CD14-positive monocyte (primary cell): ENCODE measurements at regions not wholly inside any gene's neighbourhood (a gene's known extent, or its start where the extent isn't known, plus 50 kb on each side); places are given as distances from the start of the nearest gene placed in this dataset.

ENCODE experiments used
- DNase-seq, 3 donors: peaks; one replicate each; pipeline ENCODE4 v3.0.0-alpha.2; 2011 to 2022
- H2AFZ ChIP-seq: 2 replicates; pipeline ENCODE4 v1.6.0; 2012; ENCODE audit warnings: mild to moderate bottlenecking, low read depth, low read length, inconsistent platforms; ENCODE audit not compliant: insufficient read depth, poor library complexity, severe bottlenecking
- H3K27ac ChIP-seq, 2 donors: 1 replicate in 1 of 2; 2 replicates in 1 of 2; pipeline ENCODE4 v1.5.1; 2012 to 2013; ENCODE audit warnings: low read length in 2 of 2, control low read depth in 1 of 2, inconsistent platforms in 1 of 2, low read depth in 1 of 2, mild to moderate bottlenecking in 1 of 2
- H3K27me3 ChIP-seq, 2 donors: one replicate each; pipeline versions ENCODE4 v1.6.0 to v1.6.1; 2011 to 2013; ENCODE audit warnings: low read length in 2 of 2; ENCODE audit not compliant: control insufficient read depth in 2 of 2, insufficient read depth in 2 of 2
- H3K36me3 ChIP-seq, 2 donors: replicated peaks in 1 of 2; 1 replicate in 1 of 2; 2 replicates in 1 of 2; pipeline versions ENCODE4 v1.5.1 to v1.6.1; 2012 to 2013; ENCODE audit warnings: low read length in 2 of 2, control low read depth in 1 of 2, inconsistent platforms in 1 of 2, mild to moderate bottlenecking in 1 of 2; ENCODE audit not compliant: insufficient read depth in 2 of 2, control insufficient read depth in 1 of 2
- H3K4me1 ChIP-seq, 2 donors: 1 replicate in 1 of 2; 2 replicates in 1 of 2; pipeline versions ENCODE4 v1.5.1 to v1.6.1; 2012 to 2013; ENCODE audit warnings: low read length in 2 of 2, control low read depth in 1 of 2, inconsistent platforms in 1 of 2, mild to moderate bottlenecking in 1 of 2, moderate library complexity in 1 of 2; ENCODE audit not compliant: insufficient read depth in 2 of 2, control insufficient read depth in 1 of 2
- H3K4me2 ChIP-seq: replicated peaks from 2 replicates; pipeline ENCODE3; 2012; ENCODE audit warnings: low read length, moderate library complexity, mild to moderate bottlenecking; ENCODE audit not compliant: poor library complexity, severe bottlenecking; ENCODE audit errors: extremely low read depth
- H3K4me3 ChIP-seq, 3 experiments: fragments of 200-600 bp in 1 of 3; sonication (generic) in 1 of 3; replicated peaks in 1 of 3; 1 replicate in 2 of 3; 2 replicates in 1 of 3; pipeline ENCODE4 v1.5.1; 2011 to 2013; ENCODE audit warnings: low read length in 3 of 3, mild to moderate bottlenecking in 3 of 3, control low read depth in 2 of 3, low read depth in 2 of 3, inconsistent platforms in 1 of 3, moderate library complexity in 1 of 3
- H3K79me2 ChIP-seq: 2 replicates; pipeline ENCODE4 v1.6.0; 2012; ENCODE audit warnings: mild to moderate bottlenecking, control low read depth, inconsistent platforms, low read length, moderate library complexity; ENCODE audit not compliant: insufficient read depth
- H3K9ac ChIP-seq: 2 replicates; pipeline ENCODE4 v1.6.0; 2017; ENCODE audit warnings: low read length, mild to moderate bottlenecking; ENCODE audit not compliant: insufficient read depth, poor library complexity, severe bottlenecking
- H3K9me3 ChIP-seq, 2 donors: replicated peaks in 1 of 2; 1 replicate in 1 of 2; 2 replicates in 1 of 2; pipeline versions ENCODE4 v1.5.1 to v1.6.1; 2012 to 2013; ENCODE audit warnings: low read length in 2 of 2, control low read depth in 1 of 2; ENCODE audit not compliant: control insufficient read depth in 1 of 2, insufficient read depth in 1 of 2
- H4K20me1 ChIP-seq: 2 replicates; pipeline ENCODE4 v1.6.0; 2012; ENCODE audit warnings: mild to moderate bottlenecking, low read length, control low read depth, moderate library complexity; ENCODE audit not compliant: insufficient read depth
- H3K27ac Mint-ChIP-seq, 7 donors: one replicate each; pipeline ENCODE4 v1.8.0; 2020; ENCODE audit warnings: mild to moderate bottlenecking in 7 of 7, mixed read lengths in 7 of 7, moderate library complexity in 6 of 7, inconsistent platforms in 2 of 7
- H3K27me3 Mint-ChIP-seq, 3 donors: one replicate each; pipeline ENCODE4 v1.8.0; 2021 to 2022; ENCODE audit warnings: low read depth in 3 of 3, mild to moderate bottlenecking in 3 of 3, mixed read lengths in 3 of 3, moderate library complexity in 3 of 3, inconsistent platforms in 1 of 3
- H3K36me3 Mint-ChIP-seq, 2 donors: one replicate each; pipeline ENCODE4 v1.8.0; 2020; ENCODE audit warnings: mixed read lengths in 2 of 2, inconsistent platforms in 1 of 2, mild to moderate bottlenecking in 1 of 2
- H3K4me1 Mint-ChIP-seq: one replicate; pipeline ENCODE4 v1.8.0; 2020; ENCODE audit warnings: mild to moderate bottlenecking, mixed read lengths
- H3K4me3 Mint-ChIP-seq, 2 donors: one replicate each; pipeline ENCODE4 v1.8.0; 2020; ENCODE audit warnings: mild to moderate bottlenecking in 2 of 2, mixed read lengths in 2 of 2, moderate library complexity in 1 of 2
- H3K9me3 Mint-ChIP-seq, 7 donors: one replicate each; pipeline ENCODE4 v1.8.0; 2020 to 2022; ENCODE audit warnings: mixed read lengths in 7 of 7, mild to moderate bottlenecking in 6 of 7, moderate library complexity in 6 of 7, inconsistent platforms in 2 of 7
- CTCF ChIP-seq: fragments of 200-600 bp; IDR thresholded peaks from one replicate; pipeline ENCODE4 v1.8.0; 2022; ENCODE audit warnings: antibody characterized with exemption, mild to moderate bottlenecking
- WGBS: methylation state at CpG from one replicate; pipeline ENCODE4 v1.1.5; 2013; ENCODE audit warnings: missing lambda C conversion rate; ENCODE audit not compliant: insufficient coverage; 5-methylcytosine and 5-hydroxymethylcytosine counted together
- intact Hi-C, 2 donors: fragments of 100-400 bp; cut with micrococcal nuclease; formaldehyde crosslinking; loops; one replicate each; pipeline versions ENCODE4 v1.15.0 to v1.15.1; 2023

- Histone ChIP-seq H3K9me3 (no peaks in the 10 kb centered on the region), H3K4me3 (no peak overlapping the region), H3K36me3 (peaks cover 62 to 79% of the 10 kb centered on the region in 2 donors), H3K9ac (no peak overlapping the region), H3K4me2 (no peak overlapping the region), H3K79me2 (no peaks in the 10 kb centered on the region), H3K27ac (no peak overlapping the region), H4K20me1 (peaks cover 28% of the 10 kb centered on the region), H3K4me1 (peaks cover 12% of the 10 kb centered on the region in 2 donors), H2AFZ (no peak overlapping the region), H3K27me3 (no peaks in the 10 kb centered on the region)
- H3K9me3 Mint-ChIP-seq: no peaks in the 10 kb centered on the region
- peaks cover 13% of the 10 kb centered on the region for H3K4me1 Mint-ChIP-seq
- H3K27ac Mint-ChIP-seq: peak overlapping the region in 1 of 7 donors; percentile 6
- TF ChIP-seq CTCF: no peak
- no peak for DNase-seq
- H3K27me3 Mint-ChIP-seq: no peaks in the 10 kb centered on the region
- intact Hi-C loops: no loop called here
- 86% methylated on average over 2 of the region's 10 CpGs for WGBS
- H3K4me3 Mint-ChIP-seq: no peak overlapping the region
- H3K36me3 Mint-ChIP-seq: peaks cover 56 to 86% of the 10 kb centered on the region in 2 donors
Observed at GRCh38 chr17:64788286-64789060, 126.4 kb upstream of the SMURF2 start.

- 93% methylated on average over 6 of the region's 8 CpGs for WGBS
- H3K4me1 ChIP-seq: peaks cover 7 to 14% of the 10 kb centered on the region in 2 donors
- H3K4me2 ChIP-seq: no peak overlapping the region
- no peaks in the 10 kb centered on the region for H3K9me3 Mint-ChIP-seq
- no peak overlapping the region for H3K9ac ChIP-seq
- no peak for TF ChIP-seq CTCF
- no peak overlapping the region for H2AFZ ChIP-seq
- no peaks in the 10 kb centered on the region for H3K27me3 ChIP-seq
- H3K4me3 Mint-ChIP-seq: no peak overlapping the region
- intact Hi-C loops: no loop called here
- H3K4me1 Mint-ChIP-seq: peaks cover 14% of the 10 kb centered on the region
- H3K27ac Mint-ChIP-seq: peak overlapping the region in 2 of 7 donors; percentile 6 to 41
- DNase-seq: no peak
- no peaks in the 10 kb centered on the region for H3K27me3 Mint-ChIP-seq
- peaks cover 34% of the 10 kb centered on the region for H4K20me1 ChIP-seq
- peaks cover 60 to 90% of the 10 kb centered on the region in 2 donors for H3K36me3 Mint-ChIP-seq
- H3K4me3 ChIP-seq: no peak overlapping the region
- H3K36me3 ChIP-seq: peaks cover 65 to 82% of the 10 kb centered on the region in 2 donors
- no peak overlapping the region for H3K27ac ChIP-seq
- H3K9me3 ChIP-seq: no peaks in the 10 kb centered on the region
- no peaks in the 10 kb centered on the region for H3K79me2 ChIP-seq
Observed at GRCh38 chr17:64787921-64788271, 125.8 kb upstream of the SMURF2 start.
